PC-3 (cell line): ENCODE measurements at regions not wholly inside any gene's neighbourhood (a gene's known extent, or its start where the extent isn't known, plus 50 kb on each side); places are given as distances from the start of the nearest gene placed in this dataset.

ENCODE experiments used
- ATAC-seq: fragments of 200-7000 bp; cut with Tn5 transposase; 2 replicates; pipeline ENCODE4 v1.9.1; 2020; ENCODE audit warnings: mild to moderate bottlenecking, moderate library complexity
- BruUV-seq: library from RNA; stranded (reverse); fragments of 400-500 nt; replicated peaks from 2 replicates; lab custom pipeline; 2021; lab: Mats Ljungman, UMichigan
- CTCF ChIA-PET: fragments of 300-600 bp; sonication (Branson Sonifier 250); formaldehyde crosslinking; loops from one replicate; lab custom pipeline; 2022; ENCODE audit warnings: antibody characterized with exemption; lab: Charles Lee
- POLR2A ChIA-PET: fragments of 300-600 bp; sonication (Branson Sonifier 250); formaldehyde crosslinking; loops from one replicate; lab custom pipeline; 2022; ENCODE audit warnings: antibody characterized with exemption; ENCODE audit not compliant: unreplicated experiment; lab: Charles Lee
- DNase-seq: peaks from one replicate; pipeline ENCODE4 v3.0.0-alpha.2; 2015
- H2AFZ ChIP-seq: fragments of 300-600 bp; sonication (generic); 2 replicates; pipeline ENCODE4 v1.6.0; 2016; ENCODE audit warnings: antibody characterized with exemption, low read length
- H3F3A ChIP-seq: fragments of 300-600 bp; sonication (generic); one replicate; pipeline ENCODE4 v1.6.0; 2017; ENCODE audit warnings: antibody characterized with exemption, low read length, control low read depth, mild to moderate bottlenecking; ENCODE audit not compliant: unreplicated experiment
- H3K27ac ChIP-seq: fragments of 300-600 bp; sonication (generic); 2 replicates; pipeline ENCODE4 v1.5.1; 2016; ENCODE audit warnings: mild to moderate bottlenecking, low read length
- H3K27me3 ChIP-seq: fragments of 300-600 bp; sonication (generic); 2 replicates; pipeline ENCODE4 v1.6.1; 2016; ENCODE audit warnings: low read length, mixed read lengths
- H3K36me3 ChIP-seq: fragments of 300-600 bp; sonication (generic); 2 replicates; pipeline ENCODE4 v1.6.1; 2016; ENCODE audit warnings: low read depth, mixed run types, low read length, mixed read lengths
- H3K4me1 ChIP-seq: fragments of 300-600 bp; sonication (generic); 2 replicates; pipeline ENCODE4 v1.5.1; 2016; ENCODE audit warnings: low read length; ENCODE audit not compliant: insufficient read depth
- H3K4me2 ChIP-seq: fragments of 300-600 bp; sonication (generic); 2 replicates; pipeline ENCODE4 v1.6.0; 2016; ENCODE audit warnings: low read length
- H3K4me3 ChIP-seq: fragments of 300-600 bp; sonication (generic); 2 replicates; pipeline ENCODE4 v1.5.1; 2016; ENCODE audit warnings: mild to moderate bottlenecking, low read length, mixed read lengths
- H3K79me2 ChIP-seq: fragments of 300-600 bp; sonication (generic); 2 replicates; pipeline ENCODE4 v1.6.1; 2017; ENCODE audit warnings: low read length, mixed read lengths
- H3K9ac ChIP-seq: fragments of 300-600 bp; sonication (generic); 2 replicates; pipeline ENCODE4 v1.6.0; 2016; ENCODE audit warnings: mild to moderate bottlenecking, low read length
- H3K9me2 ChIP-seq: fragments of 300-600 bp; sonication (generic); replicated peaks from 2 replicates; pipeline ENCODE4 v1.6.1; 2016; ENCODE audit warnings: mixed run types, low read length, mixed read lengths
- H3K9me3 ChIP-seq: fragments of 300-600 bp; sonication (generic); 2 replicates; pipeline ENCODE4 v1.6.1; 2016; ENCODE audit warnings: low read length, mixed read lengths
- H4K20me1 ChIP-seq: fragments of 300-600 bp; sonication (generic); 2 replicates; pipeline ENCODE4 v1.6.1; 2016; ENCODE audit warnings: low read length, mixed read lengths
- EZH2 ChIP-seq: fragments of 300-600 bp; sonication (generic); IDR thresholded peaks from one replicate; pipeline ENCODE4 v1.6.1; 2017; ENCODE audit warnings: antibody characterized with exemption, mild to moderate bottlenecking, low read length; ENCODE audit not compliant: unreplicated experiment
- EZH2phosphoT487 ChIP-seq: fragments of 300-600 bp; sonication (generic); IDR thresholded peaks from 2 replicates; pipeline ENCODE4 v1.6.1; 2018; ENCODE audit warnings: mild to moderate bottlenecking, antibody characterized with exemption, low read length, borderline replicate concordance
- intact Hi-C: fragments of 100-400 bp; cut with micrococcal nuclease; formaldehyde crosslinking; loops from 2 replicates; pipeline ENCODE4 v1.9.0; 2023
- TF ChIP-seq, protein P1 (sequence below): fragments of 300-600 bp; sonication (generic); conservative IDR thresholded peaks from 2 replicates; pipeline ENCODE4 v1.5.1; 2017; ENCODE audit warnings: antibody characterized with exemption, low read depth, mild to moderate bottlenecking, low read length

DNA sequence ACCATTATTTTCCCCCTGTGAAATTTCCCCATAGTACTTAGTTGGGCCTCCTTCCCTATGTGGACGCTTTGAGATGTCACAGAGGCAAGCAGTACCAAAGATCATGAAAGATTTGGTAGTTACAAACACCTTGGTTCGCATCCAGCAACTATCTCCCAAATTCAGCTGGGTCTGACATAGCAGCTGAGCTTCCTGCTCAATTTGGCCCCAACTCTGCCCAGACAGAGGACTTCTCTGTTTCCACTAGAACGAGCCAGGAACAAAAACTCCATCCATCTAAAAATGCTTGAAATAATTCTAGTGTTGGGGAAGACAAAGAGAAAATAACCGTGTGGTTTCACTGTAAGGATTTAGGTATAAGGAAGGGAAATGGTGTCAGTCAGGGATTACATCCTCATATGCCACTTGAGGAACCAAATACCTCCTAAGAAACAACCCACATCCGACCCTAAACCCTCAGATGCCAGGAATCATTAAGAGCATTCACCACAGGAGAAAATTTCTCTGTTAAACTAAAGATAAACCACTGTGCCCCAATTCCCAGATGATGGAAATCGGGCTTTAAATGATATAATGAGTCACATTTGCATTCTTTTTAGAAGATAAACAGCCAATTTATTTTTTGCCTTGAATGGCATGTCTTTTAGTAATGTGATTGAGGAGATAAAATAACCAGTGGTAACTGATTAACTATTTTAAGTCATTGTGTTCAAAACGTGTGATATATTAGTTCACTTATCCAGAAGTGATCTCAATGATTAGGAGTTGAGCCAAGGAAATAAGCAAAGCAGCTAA, 103.7 kb upstream of the IFNG-AS1 start:
- no peak for DNase-seq

DNA sequence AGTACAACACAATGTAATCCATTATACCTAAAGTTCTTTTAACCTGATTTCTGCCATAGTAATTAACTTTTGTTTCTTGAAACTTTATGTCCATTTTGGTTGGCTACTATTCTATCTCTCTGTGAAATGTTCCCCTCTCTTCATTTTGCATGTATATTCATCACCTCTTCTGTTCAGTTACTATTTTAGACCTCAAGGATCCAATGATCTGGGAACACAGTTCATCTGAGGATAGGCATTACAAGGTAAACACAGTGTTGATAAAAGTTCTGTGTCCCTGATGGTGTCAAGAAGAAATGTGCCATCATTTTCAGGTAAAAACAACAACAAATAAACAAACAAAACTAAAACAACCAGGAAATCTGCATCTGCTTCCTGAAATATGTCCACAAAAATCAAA, 102.2 kb upstream of the IFNG-AS1 start:
- no peaks in the 10 kb centered on the region for H3K4me1 ChIP-seq
- no peaks in the 10 kb centered on the region for H3K79me2 ChIP-seq
- ATAC-seq (no peak), DNase-seq (no peak)
- no peak overlapping the region for H2AFZ ChIP-seq
- H3F3A ChIP-seq: no peaks in the 10 kb centered on the region
- no peak overlapping the region for H3K27ac ChIP-seq
- no peak overlapping the region for H3K9ac ChIP-seq
- no peaks in the 10 kb centered on the region for H3K9me3 ChIP-seq
- no peaks in the 10 kb centered on the region for H3K36me3 ChIP-seq
- no peaks in the 10 kb centered on the region for H4K20me1 ChIP-seq
- no TSS peak for BruUV-seq
- CTCF ChIA-PET: no interaction called here
- H3K4me3 ChIP-seq: no peak overlapping the region
- no peaks in the 10 kb centered on the region for H3K27me3 ChIP-seq
- POLR2A ChIA-PET: no interaction called here
- H3K9me2 ChIP-seq: no peaks in the 10 kb centered on the region
- TF ChIP-seq, protein P1, sequence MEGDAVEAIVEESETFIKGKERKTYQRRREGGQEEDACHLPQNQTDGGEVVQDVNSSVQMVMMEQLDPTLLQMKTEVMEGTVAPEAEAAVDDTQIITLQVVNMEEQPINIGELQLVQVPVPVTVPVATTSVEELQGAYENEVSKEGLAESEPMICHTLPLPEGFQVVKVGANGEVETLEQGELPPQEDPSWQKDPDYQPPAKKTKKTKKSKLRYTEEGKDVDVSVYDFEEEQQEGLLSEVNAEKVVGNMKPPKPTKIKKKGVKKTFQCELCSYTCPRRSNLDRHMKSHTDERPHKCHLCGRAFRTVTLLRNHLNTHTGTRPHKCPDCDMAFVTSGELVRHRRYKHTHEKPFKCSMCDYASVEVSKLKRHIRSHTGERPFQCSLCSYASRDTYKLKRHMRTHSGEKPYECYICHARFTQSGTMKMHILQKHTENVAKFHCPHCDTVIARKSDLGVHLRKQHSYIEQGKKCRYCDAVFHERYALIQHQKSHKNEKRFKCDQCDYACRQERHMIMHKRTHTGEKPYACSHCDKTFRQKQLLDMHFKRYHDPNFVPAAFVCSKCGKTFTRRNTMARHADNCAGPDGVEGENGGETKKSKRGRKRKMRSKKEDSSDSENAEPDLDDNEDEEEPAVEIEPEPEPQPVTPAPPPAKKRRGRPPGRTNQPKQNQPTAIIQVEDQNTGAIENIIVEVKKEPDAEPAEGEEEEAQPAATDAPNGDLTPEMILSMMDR: no peak
- TF ChIP-seq EZH2: no peak
- TF ChIP-seq EZH2phosphoT487: no peak
- intact Hi-C loops: no loop called here
- no peak overlapping the region for H3K4me2 ChIP-seq

More for the DNA sequence above, 103.7 kb upstream of the IFNG-AS1 start:
- Histone ChIP-seq H3K9ac (no peak overlapping the region), H3K27me3 (no peaks in the 10 kb centered on the region), H3K79me2 (no peaks in the 10 kb centered on the region), H3K36me3 (no peaks in the 10 kb centered on the region), H4K20me1 (no peaks in the 10 kb centered on the region), H3K9me3 (no peaks in the 10 kb centered on the region), H3F3A (no peaks in the 10 kb centered on the region), H3K4me3 (no peak overlapping the region), H2AFZ (no peak overlapping the region), H3K27ac (no peak overlapping the region), H3K4me2 (no peak overlapping the region), H3K9me2 (0 out of 2 replicates have a peak, but pooled peaks cover 2% of the 10 kb centered on the region), H3K4me1 (no peaks in the 10 kb centered on the region)
- ATAC-seq: no peak
- no TSS peak for BruUV-seq
- intact Hi-C loops: no loop called here
- TF ChIP-seq, protein P1: no peak
- TF ChIP-seq EZH2phosphoT487: no peak
- TF ChIP-seq EZH2: no peak
- POLR2A ChIA-PET: no interaction called here
- CTCF ChIA-PET: no interaction called here

DNA sequence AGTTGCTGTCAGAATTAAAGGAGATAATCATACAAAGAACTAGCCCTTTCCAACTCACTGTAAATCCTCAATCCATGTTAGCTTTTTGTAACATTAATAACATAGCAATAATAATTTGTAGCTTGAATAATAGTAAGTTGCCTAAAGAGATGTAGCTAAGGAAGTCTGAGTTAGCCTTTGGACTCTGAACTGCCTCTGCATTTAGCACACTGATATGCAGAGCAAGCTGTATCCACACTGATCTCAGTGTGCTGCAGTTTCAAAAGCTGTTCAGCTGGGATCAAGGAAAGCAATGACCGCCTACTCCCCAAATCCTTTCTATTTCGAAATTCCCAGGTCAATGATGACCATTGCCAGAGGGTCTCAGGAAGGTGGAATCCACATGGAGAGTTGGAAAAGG, 99.3 kb upstream of the IFNG-AS1 start:
- ChIA-PET POLR2A (no interaction called here), CTCF (no interaction called here)
- H3K9ac ChIP-seq: no peak overlapping the region
- TF ChIP-seq EZH2 (no peak), EZH2phosphoT487 (no peak)
- TF ChIP-seq, protein P1: no peak
- H3K27ac ChIP-seq: no peak overlapping the region
- no peaks in the 10 kb centered on the region for H3K4me1 ChIP-seq
- no peaks in the 10 kb centered on the region for H3K36me3 ChIP-seq
- no peaks in the 10 kb centered on the region for H3F3A ChIP-seq
- no peak overlapping the region for H3K4me2 ChIP-seq
- no peaks in the 10 kb centered on the region for H3K9me3 ChIP-seq
- intact Hi-C loops: no loop called here
- no peaks in the 10 kb centered on the region for H3K27me3 ChIP-seq
- no TSS peak for BruUV-seq
- H3K4me3 ChIP-seq: no peak overlapping the region
- ATAC-seq (no peak), DNase-seq (no peak)
- H4K20me1 ChIP-seq: no peaks in the 10 kb centered on the region
- H3K79me2 ChIP-seq: no peaks in the 10 kb centered on the region
- no peaks in the 10 kb centered on the region for H3K9me2 ChIP-seq
- no peak overlapping the region for H2AFZ ChIP-seq
